GM21526 (cell line): ENCODE measurements at regions not wholly inside any gene's neighbourhood (a gene's known extent, or its start where the extent isn't known, plus 50 kb on each side); places are given as distances from the start of the nearest gene placed in this dataset.
A peak's percentile ranks its signal among the peaks of the same experiment; 100 is the strongest.
"Not testable (repeated sequence)": the region's sequence is repeated elsewhere in the genome, so short reads cannot be mapped to it uniquely, and the experiment has no call there.

Experiments used
- ATAC-seq: cut with Tn5 transposase; IDR thresholded peaks from one replicate; pipeline ENCODE4 v1.9.1; 2021; ENCODE audit warnings: moderate library complexity; ENCODE audit not compliant: unreplicated experiment, low FRiP score

DNA sequence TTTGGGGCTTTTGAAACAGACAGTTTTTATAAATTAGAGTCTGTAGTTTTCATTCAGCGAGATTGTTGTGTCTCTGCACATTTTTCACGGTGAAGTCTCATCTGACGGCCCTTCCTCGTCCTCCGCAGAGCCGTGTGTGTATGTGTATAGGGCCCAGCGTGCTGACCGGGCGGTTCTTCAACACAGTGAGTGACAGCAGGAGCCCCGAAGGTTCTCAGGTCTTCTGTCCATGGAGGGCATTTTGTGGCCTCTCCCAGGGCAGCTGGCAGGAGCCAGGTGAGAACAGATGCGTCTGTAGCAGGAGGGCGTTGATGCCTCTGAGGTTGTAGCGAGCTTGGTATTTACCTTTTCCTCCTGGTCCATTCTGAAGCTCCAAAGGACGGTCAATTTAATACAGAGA is 116.0 kb upstream of the LPCAT1 start:
- no peak for ATAC-seq

DNA sequence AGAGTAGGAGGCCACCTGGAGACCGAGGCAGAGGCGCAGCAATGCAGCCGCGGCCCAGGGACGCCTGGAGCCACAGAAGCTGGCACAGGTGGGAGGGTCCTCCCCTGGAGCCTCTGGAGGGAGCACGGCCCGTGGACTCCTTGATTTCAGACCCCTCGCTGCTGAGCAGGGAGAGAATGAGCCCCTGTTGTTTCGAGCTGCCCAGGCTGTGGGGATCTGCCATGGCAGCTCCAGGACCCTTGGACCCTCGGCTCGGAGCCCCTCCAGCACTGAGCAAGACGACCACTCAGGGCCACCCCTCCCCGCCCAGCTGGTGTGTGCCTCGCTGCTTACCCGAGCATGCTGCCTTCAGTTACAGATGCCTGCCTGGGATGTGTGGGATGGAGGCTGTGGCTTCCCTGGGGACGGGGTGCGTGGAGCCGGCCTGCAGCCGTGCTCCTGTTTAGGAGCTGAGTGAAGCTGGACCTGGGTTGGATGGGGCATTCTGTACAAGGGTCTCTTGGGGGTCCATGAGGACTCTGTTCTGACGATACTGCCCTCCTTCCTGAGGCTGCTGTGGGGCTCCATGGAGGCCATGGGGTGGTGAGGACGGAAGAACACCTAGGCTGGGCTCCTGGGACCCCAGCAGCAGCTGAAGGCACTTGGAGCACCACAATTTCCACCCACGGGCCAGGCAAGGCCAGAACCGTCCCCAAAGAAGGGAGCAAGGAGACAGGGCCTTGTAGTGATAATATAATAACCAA is 115.1 kb upstream of the LPCAT1 start:
- ATAC-seq = no peak

DNA sequence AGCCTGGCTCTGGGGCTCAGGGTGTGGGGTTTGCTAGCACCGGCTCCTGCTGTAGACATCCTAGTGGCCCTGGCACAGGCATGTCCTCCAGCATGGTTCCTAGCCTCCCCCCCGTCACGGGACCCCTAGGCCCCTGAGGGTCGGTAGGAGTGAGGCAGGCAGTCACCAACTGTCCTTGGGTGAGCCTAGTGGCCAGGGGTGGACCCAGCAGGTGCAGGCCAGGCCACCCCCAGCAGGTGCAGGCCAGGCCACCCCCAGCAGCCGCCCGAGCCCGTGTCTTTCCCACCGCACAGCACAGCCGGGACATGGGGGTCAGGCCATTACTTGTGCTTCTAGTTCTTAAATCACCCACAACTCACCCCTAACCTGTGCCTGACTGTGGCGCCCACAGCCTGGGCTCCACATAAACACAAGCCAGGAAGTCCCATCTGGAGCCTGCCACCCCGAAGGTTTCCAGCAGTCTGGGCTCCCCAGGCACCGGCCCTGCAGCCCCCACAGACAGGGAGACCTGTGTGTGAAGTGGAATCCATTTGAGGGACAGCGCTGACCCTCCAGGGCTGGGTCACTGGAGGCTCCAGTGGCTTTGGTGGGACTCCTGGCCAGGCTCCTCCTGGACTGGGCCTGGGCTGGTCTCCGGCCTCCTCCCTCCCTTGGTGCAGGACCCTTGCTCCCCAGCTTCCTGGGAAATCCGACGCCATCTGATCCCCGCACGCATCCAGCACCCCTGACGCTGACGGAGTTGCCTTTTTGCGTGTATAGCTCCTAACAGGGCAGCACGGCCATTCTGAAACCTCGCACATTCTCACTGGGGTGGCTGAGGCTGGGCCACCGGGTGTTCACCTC is 114.1 kb upstream of the LPCAT1 start:
- no peak for ATAC-seq

DNA sequence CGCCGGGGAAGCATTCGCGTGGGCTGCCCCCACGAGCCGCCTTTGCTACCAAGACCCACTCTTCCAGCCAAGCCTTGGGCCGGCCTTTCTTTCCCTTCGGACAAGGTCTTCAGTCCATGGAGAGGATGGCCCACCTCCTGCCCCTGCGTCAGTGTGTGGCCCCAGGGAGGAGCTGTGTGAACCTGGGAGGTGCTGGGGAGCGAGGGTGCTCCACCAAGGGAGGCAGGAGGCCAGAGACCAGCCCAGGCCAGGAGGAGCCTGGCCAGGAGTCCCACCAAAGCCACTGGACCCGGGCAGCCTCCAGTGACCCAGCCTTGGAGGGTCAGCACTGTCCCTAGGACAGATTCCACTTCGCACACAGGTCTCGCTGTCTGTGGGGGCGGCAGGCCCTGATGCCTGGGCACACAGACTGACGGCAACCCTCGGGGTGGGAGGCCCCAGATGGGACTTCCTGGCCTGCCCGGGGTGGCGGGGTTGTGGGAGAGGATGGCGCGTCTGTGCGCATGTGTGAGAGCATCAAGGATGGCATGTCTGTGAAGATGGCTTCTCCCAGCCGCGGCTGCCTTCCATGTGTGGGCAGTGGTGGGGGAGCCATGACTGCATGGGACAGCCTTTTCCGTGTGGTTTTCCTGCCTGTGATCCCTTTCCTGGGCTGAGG is 113.3 kb upstream of the LPCAT1 start:
- ATAC-seq = no peak

DNA sequence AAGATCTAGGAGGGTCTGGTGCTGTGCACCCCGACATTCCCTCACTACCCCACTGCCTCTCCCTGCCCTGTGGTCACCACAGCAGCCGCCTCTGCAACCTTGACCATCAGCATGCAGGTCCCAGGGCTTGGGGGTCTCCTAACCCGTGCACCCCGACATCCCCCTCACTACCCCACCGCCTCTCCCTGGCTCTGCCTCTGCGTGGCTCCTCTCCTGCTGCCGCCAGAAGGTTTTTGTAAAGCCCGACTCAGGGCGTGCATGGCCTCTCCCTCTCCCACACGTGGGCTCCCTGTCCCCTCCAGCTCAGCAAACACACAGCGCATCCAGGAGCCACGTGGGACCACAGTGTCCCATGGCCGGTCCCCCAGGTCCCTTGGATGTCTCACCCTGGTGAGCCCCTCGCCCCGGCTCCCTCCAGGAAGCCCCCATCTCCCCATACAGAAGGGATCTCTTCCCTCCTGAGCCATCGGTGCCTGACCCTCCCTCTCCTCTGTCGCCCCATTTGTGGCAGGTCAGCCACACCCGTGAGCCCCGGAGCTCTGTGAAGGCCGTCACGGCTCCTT is 112.5 kb upstream of the LPCAT1 start:
- ATAC-seq = not testable (repeated sequence)

DNA sequence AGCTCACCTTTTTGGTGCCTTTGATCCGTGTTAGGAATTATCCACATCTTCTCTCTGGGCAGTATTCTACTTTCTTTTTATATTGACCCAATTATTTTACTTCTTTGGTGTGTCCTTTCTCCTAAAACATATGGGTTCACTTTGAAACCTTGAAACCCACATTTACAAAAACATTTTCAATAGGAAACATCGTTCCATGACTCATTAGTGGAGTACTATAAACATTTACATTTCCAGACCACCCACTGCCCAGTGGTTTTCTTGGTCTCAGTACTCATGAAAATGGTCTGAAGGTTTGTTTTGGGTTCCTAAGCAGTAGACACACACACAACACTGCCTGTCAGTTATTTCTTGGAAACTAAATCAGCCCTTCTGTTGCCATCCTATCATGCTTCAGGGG is 111.7 kb upstream of the LPCAT1 start:
- ATAC-seq = not testable (repeated sequence)

DNA sequence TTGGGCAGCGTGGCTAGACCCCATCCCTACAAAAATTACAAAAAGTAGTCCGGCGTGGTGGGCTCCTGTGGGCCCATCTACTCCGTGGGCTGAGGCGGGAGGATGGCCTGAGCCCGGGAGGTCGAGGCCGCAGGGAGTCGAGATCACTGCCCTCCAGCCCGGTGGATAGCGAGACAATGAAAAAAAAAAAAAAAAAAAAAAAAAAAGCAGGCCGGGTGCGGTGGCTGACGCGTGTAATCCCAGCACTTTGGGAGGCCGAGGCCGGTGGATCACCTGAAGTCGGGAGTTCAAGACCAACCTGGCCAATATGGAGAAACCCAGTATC is 110.5 kb upstream of the LPCAT1 start:
- ATAC-seq = no peak

DNA sequence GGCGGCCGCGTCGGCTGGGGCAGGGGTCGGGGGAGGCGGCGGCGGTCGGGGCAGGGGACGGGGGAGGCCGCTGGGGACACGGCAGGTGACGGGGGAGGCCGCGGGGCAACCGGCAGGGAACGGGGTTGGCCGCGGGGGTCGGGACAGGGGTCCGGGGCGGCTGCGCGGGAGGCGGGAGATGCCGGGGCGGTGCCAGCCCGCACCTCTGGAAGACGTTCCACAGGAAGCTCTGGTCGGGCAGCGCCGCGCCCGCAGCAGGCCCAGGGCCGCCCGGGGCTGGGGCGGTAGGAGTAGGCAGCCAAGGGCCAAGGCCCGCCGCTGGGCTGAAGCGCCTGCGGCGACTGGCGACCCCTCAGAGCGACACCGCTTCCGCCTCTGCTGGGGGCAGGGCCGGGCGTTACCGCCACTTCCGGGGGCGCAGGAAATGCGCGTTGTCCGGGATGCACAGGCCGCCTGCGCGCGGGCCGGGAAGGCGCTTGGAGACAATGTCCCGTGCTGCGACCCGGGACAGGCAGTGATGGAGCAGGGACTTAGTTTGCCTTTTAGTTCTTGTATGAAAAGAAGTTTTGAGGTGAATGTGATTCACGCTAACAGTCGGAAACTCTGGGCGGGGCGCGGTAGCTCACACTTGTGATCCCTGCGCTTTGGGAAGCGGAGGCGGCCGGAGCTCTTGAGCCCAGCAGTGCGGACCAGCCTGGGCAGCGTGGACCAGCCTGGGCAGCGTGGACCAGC is 110.0 kb upstream of the LPCAT1 start:
- peak; percentile 95 for ATAC-seq

DNA sequence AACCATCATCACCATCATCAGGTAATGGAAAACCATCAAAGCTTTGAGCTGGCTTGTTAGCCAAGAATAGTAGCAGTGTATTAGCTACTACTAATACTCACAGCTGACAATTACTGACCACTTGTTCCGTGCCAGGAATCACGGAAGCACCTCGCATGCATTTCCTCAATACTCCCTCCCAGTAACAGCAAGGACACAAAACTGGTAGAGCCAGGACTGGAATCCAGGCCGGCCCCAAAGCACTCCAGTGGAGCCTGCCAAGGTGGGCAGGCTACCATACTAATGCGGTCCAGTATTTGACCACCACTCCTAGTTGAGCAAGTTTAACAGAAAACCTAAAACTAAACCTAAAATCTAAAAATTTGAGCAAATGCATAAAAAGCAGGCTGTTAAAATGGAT is 107.2 kb upstream of the LPCAT1 start:
- not testable (repeated sequence) for ATAC-seq

DNA sequence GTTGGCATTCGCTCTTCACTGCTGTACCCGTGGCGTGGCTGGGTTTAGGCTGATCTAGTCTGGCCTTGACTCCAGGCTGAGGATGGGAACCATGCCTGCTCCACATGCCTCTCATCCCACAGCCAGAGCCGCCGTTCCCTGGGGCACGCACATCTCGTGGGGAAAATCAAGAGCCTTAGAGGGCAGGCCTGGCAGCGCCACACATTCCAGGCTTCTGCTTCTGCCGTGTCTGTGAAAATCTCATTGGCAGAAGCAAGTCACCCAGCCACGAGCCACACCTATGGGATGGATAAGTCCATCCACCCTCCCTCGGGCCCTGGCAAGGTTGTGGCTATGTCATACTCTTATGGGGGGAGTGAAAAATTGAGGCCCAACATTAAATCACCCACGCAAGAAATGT is 102.6 kb upstream of the LPCAT1 start:
- ATAC-seq = not testable (repeated sequence)

DNA sequence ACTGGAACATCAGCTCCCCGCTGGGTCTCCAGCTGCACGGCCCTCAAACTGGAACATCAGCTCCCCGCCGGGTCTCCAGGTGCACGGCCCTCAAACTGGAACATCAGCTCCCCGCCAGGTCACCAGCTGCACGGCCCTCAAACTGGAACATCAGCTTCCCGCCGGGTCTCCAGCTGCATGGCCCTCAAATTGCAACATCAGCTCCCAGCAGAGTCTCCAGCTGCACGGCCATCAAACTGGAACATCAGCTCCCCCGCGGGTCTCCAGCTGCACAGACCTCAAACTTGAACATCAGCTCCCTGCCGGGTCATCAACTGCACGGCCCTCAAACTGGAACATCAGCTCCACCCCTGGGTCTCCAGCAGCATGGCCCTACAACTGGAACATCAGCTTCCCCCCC is 95.8 kb upstream of the LPCAT1 start:
- ATAC-seq = not testable (repeated sequence)

DNA sequence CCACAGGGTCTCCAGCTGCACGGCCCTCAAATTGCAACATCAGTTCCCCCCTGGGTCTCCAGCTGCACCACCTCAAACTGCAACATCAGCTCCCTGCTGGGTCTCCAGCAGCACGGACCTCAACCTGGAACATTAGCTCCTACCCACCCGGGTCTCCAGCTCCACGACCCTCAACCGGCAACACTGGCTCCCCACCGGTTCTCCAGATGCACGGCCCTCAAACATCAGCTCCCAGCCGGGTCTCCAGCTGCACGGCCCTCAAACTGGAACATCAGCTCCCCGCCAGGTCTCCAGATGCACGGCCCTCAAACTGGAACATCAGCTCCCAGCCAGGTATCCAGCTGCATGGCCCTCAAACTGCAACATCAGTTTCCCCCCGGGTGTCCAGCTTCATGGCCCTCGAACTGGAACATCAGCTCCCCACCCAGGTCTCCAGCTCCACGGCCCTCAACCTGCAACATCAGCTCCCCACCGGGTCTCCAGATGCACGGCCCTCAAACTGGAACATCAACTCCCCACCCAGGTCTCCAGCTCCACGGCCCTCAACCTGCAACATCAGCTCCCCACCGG is 94.6 kb upstream of the LPCAT1 start:
- not testable (repeated sequence) for ATAC-seq

DNA sequence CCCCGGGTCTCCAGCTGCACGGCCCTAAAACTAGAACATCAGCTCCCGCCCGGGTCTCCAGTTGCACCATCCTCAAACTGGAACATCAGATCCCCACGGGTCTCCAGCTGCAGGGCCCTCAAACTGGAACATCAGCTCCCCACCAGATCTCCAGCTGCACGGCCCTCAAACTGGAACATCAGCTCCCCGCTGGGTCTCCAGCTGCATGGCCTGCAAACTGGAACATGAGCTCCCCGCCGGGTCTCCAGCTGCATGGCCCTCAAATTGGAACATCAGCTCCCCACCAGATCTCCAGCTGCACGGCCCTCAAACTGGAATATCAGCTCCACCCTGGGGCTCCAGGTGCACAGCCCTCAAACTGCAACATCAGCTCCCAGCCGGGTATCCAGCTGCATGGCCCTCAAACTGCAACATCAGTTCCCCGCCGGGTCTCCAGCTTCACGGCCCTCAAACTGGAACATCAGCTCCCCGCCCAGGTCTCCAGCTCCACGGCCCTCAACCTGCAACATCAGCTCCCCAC is 93.5 kb upstream of the LPCAT1 start:
- not testable (repeated sequence) for ATAC-seq

DNA sequence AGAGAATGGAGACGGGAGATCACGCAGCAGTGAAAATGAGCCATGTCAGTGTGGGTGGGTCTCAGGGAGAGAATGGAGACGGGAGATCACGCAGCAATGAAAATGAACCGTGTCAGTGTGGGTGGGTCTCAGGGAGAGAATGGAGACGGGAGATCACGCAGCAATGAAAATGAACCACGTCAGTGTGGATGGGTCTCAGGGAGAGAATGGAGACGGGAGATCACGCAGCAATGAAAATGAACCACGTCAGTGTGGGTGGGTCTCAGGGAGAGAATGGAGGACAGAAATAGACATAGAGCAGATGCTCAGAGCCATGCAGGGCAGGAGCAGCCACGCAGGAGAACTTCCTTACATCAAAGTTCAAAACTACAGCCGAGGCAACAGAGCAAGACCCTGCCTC is 89.8 kb upstream of the LPCAT1 start:
- ATAC-seq = not testable (repeated sequence)

DNA sequence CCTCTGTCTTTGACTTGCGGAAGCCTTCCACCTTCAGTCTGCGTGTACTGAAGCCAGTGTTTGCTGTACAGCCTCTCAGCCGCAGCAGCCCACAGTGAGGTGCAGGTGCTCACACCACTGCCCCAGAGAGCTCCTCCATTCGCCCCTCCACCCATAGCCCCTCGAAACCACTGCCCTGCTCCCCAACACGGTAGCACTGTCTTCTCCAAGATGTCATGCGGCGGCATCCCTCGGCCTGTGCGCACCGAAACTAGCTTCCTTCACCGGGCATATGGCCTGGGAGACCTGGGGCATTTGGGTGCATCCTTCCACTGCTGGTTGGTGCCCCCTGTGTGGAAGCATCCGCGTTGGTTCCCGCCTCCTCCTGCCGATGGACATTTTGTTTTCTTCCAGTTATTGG is 86.8 kb upstream of the LPCAT1 start:
- ATAC-seq = not testable (repeated sequence)

DNA sequence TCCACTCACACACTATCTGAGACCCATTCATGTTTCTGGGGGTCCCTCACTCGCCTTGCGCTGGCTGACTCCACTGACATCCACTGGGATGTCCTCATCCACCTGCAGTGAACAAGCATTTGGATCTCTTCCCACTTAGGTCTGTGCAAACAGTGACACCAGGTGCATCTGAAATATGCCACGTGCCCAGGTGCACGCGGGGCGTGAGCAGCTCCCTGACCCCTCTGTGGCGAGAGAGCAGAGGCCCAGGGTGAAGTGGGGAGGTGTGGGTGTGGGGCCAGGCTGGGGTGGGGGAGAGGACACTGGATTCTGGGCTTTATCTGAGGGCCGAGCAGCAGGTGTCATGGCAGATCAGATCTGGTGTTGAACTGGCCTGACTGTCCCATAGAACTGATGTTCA is 85.4 kb upstream of the LPCAT1 start:
- ATAC-seq = not testable (repeated sequence)

DNA sequence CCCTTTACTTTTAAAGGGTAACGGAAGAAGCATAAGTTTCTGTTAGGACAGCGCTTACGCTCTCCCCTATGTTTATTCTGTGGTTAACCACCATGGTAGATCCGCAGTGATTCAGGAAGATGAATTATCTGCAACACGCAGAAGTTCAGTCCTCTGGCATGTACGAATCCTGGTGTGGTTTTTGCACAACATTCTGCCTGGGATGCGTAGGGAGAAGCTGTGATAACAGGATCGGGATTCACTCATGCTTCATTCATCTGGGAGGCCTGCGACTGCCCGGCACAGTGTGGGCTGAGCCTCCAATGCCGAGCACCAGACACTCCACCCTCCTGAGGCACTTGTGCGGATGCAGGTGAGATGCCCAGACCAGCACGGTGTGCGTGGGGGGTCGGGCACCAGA is 84.6 kb upstream of the LPCAT1 start:
- ATAC-seq = not testable (repeated sequence)

DNA sequence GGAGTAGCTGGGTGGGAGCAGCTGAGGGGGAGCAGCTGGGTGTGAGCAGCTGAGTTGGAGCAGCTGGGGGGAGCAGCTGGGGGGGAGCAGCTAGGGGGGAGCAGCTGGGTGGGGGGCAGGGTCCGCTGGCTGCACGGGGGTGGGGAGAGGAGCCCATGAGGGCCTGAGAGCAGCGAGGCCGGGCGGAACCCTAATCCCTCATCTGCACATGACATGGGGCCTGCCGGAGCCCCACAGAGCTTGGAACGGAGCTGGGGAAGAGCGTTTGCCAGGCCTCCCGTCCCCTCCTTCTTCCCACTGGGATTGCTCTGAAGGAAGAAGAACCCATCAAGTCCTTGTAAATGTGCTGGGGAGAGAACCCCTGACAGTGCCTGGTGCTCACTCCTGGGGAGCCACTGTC is 83.2 kb upstream of the LPCAT1 start:
- not testable (repeated sequence) for ATAC-seq

DNA sequence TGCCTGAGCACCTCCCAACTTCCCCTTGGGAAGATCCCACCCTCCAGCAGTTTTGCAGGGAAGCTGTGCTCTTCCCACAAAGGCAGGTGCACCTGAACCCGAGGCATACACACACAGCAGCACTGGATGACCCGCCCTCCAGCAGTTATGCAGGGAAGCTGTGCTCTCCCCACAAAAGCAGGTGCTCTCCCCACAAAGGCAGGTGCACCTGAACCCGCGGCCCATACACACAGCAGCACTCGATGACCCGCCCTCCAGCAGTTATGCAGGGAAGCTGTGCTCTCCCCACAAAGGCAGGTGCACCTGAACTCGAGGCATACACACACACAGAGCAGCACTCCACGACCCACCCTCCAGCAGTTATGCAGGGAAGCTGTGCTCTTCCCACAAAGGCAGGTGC is 80.2 kb upstream of the LPCAT1 start:
- ATAC-seq = not testable (repeated sequence)

DNA sequence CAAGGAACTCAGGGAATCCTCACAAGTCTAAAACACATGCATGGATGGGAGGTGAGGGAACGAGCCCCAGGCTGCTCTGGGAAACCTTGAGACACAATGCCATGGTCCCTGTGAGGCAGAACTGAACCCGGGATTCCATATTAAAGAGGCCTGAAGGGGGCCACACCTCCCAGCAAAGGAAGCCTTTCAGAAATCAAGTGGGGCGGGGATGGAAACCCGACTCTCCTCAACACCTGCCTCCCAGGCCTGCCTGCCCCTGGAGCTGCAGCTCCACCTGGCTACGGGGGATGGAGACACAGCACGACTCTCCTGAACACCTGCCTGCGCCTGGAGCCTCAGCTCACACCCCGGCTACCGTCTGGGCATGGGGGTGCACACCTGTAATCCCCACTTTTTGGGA is 77.8 kb upstream of the LPCAT1 start:
- not testable (repeated sequence) for ATAC-seq
